B cell (primary cell): ENCODE measurements at regions not wholly inside any gene's neighbourhood (a gene's known extent, or its start where the extent isn't known, plus 50 kb on each side); places are given as distances from the start of the nearest gene placed in this dataset.

Experiments used
- ATAC-seq: fragments of 200-7000 bp; cut with Tn5 transposase; one replicate; pipeline ENCODE4 v1.10.0; 2021; ENCODE audit warnings: low read depth, mild to moderate bottlenecking, moderate number of reproducible peaks, moderate library complexity
- CTCF ChIA-PET: fragments of 350-600 bp; sonication (Branson Sonifier 250); formaldehyde crosslinking; loops from one replicate; lab custom pipeline; 2021; ENCODE audit warnings: antibody characterized with exemption, inconsistent platforms; lab: Charles Lee
- POLR2A ChIA-PET: fragments of 350-600 bp; sonication (Branson Sonifier 250); formaldehyde crosslinking; loops from one replicate; lab custom pipeline; 2021; ENCODE audit warnings: antibody characterized with exemption; lab: Charles Lee
- DNase-seq: peaks from one replicate; pipeline ENCODE4 v3.0.0; 2013
- H2AFZ ChIP-seq: 2 replicates; pipeline ENCODE4 v1.6.1; 2012; ENCODE audit warnings: mild to moderate bottlenecking, low read depth, low read length; ENCODE audit not compliant: insufficient read depth, poor library complexity, severe bottlenecking
- H3K27ac ChIP-seq, 2 donors: 1 replicate in 1 of 2; 2 replicates in 1 of 2; pipeline ENCODE4 v1.5.1; 2012 to 2013; ENCODE audit warnings: low read length in 2 of 2, mild to moderate bottlenecking in 2 of 2, moderate library complexity in 1 of 2
- H3K27me3 ChIP-seq, 4 experiments: fragments of 200-600 bp in 1 of 4; sonication (generic) in 1 of 4; replicated peaks in 1 of 4; 1 replicate in 2 of 4; 2 replicates in 2 of 4; pipeline versions ENCODE4 v1.6.1 to v1.7.0; 2013 to 2016; ENCODE audit warnings: low read length in 3 of 4, mild to moderate bottlenecking in 2 of 4, mixed read lengths in 1 of 4, moderate library complexity in 1 of 4; ENCODE audit not compliant: insufficient read depth in 4 of 4, control insufficient read depth in 3 of 4; ENCODE audit errors: control extremely low read depth in 1 of 4
- H3K36me3 ChIP-seq, 2 experiments: replicated peaks in 1 of 2; 1 replicate in 1 of 2; 2 replicates in 1 of 2; pipeline versions ENCODE4 v1.6.1 to v1.7.1; 2013; ENCODE audit warnings: low read length in 1 of 2; ENCODE audit not compliant: insufficient read depth in 2 of 2, control insufficient read depth in 1 of 2; ENCODE audit errors: control extremely low read depth in 1 of 2, extremely low read depth in 1 of 2
- H3K4me1 ChIP-seq, 2 donors: fragments of 200-600 bp in 1 of 2; sonication (generic) in 1 of 2; 1 replicate in 1 of 2; 2 replicates in 1 of 2; pipeline versions ENCODE4 v1.5.1 to v1.6.1; 2013 to 2017; ENCODE audit warnings: low read length in 2 of 2; ENCODE audit not compliant: control insufficient read depth in 2 of 2, insufficient read depth in 2 of 2
- H3K4me2 ChIP-seq: replicated peaks from 2 replicates; pipeline ENCODE3; 2012; ENCODE audit warnings: mild to moderate bottlenecking, low read depth, low read length; ENCODE audit not compliant: poor library complexity, severe bottlenecking
- H3K4me3 ChIP-seq, 5 experiments: fragments of 200-600 bp in 1 of 5; sonication (generic) in 1 of 5; 1 replicate in 3 of 5; 2 replicates in 2 of 5; pipeline versions ENCODE4 v1.5.1 to v1.7.0; 2011 to 2016; ENCODE audit warnings: low read length in 4 of 5, mild to moderate bottlenecking in 4 of 5, low read depth in 2 of 5, control low read depth in 1 of 5, moderate library complexity in 1 of 5; ENCODE audit not compliant: insufficient read depth in 1 of 5; ENCODE audit errors: control extremely low read depth in 1 of 5, extremely low read depth in 1 of 5
- H3K79me2 ChIP-seq: fragments of 200-600 bp; sonication (generic); one replicate; pipeline ENCODE4 v1.6.0; 2016; ENCODE audit warnings: low read length; ENCODE audit not compliant: control insufficient read depth, insufficient read depth
- H3K9ac ChIP-seq: fragments of 200-600 bp; sonication (generic); 2 replicates; pipeline ENCODE4 v1.6.1; 2017; ENCODE audit warnings: mild to moderate bottlenecking, low read length, moderate library complexity
- H3K9me3 ChIP-seq, 3 donors: one replicate each; pipeline versions ENCODE4 v1.6.1 to v1.7.1; 2013; ENCODE audit warnings: low read length in 2 of 3; ENCODE audit not compliant: control insufficient read depth in 2 of 3, insufficient read depth in 1 of 3; ENCODE audit errors: control extremely low read depth in 1 of 3
- H4K20me1 ChIP-seq: 2 replicates; pipeline ENCODE4 v1.6.0; 2012; ENCODE audit warnings: mild to moderate bottlenecking, low read length; ENCODE audit not compliant: insufficient read depth, control insufficient read depth, poor library complexity, severe bottlenecking
- H3K27ac Mint-ChIP-seq: one replicate; pipeline ENCODE4 v1.8.0; 2021; ENCODE audit warnings: mixed read lengths
- H3K27me3 Mint-ChIP-seq: one replicate; pipeline ENCODE4 v1.8.0; 2021; ENCODE audit warnings: mixed read lengths
- H3K4me1 Mint-ChIP-seq: one replicate; pipeline ENCODE4 v1.8.0; 2021; ENCODE audit warnings: mixed read lengths
- H3K4me3 Mint-ChIP-seq: one replicate; pipeline ENCODE4 v1.8.0; 2021; ENCODE audit warnings: mixed read lengths
- H3K9me3 Mint-ChIP-seq: one replicate; pipeline ENCODE4 v1.8.0; 2022; ENCODE audit warnings: mixed read lengths; ENCODE audit not compliant: insufficient read depth
- EZH2 ChIP-seq: IDR thresholded peaks from 2 replicates; pipeline ENCODE4 v1.6.1; 2012; ENCODE audit warnings: borderline replicate concordance, low read depth, mild to moderate bottlenecking, moderate library complexity, low read length; ENCODE audit not compliant: insufficient read depth, poor library complexity, severe bottlenecking
- WGBS: methylation state at CpG from one replicate; pipeline ENCODE4 v1.1.5; 2013; ENCODE audit warnings: missing lambda C conversion rate; ENCODE audit not compliant: insufficient coverage; 5-methylcytosine and 5-hydroxymethylcytosine counted together
- intact Hi-C: fragments of 100-400 bp; cut with micrococcal nuclease; formaldehyde crosslinking; loops from one replicate; pipeline ENCODE4 v1.10.0; 2022
- TF ChIP-seq, protein P1 (sequence below): fragments of 200-600 bp; IDR thresholded peaks from one replicate; pipeline ENCODE4 v1.8.0; 2022; ENCODE audit warnings: antibody characterized with exemption, mild to moderate bottlenecking

DNA sequence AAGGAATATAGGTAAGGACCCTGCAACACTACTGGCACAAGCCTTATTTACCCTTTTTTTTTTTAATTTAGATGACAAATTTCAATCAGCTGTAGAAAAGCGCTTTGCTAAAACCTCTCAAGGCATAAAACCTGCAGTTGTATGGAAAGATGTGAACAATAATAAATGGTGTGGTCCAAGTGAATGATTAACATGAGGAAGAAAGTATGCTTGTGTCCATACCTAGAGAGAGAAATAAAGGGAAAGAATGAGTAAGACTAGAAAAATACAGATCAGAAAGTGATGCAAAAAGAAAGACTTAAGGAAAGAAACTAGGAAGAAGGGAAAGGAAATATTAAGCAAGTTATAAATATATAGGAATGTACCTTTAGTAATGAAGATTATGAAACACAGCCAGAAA lies 119.2 kb upstream of the SCN7A start:
- Mint-ChIP-seq H3K4me1 (peaks cover 14% of the 10 kb centered on the region), H3K4me3 (no peak overlapping the region), H3K27ac (no peak overlapping the region), H3K9me3 (no peaks in the 10 kb centered on the region), H3K27me3 (no peaks in the 10 kb centered on the region)
- DNase-seq = no peak
- no peak overlapping the region for H2AFZ ChIP-seq
- no peaks in the 10 kb centered on the region for H3K36me3 ChIP-seq
- no peaks in the 10 kb centered on the region for H3K4me1 ChIP-seq
- no CpG with 5 or more reads among the region's 1 CpG for whole genome bisulfite sequencing
- POLR2A ChIA-PET = no interaction called here
- CTCF ChIA-PET = interaction anchor here (0.9 kb wide), 1 partner anchor 658 kb away, joined by 3 read pairs; no protein-coding TSS in a partner anchor
- no peak overlapping the region for H3K27ac ChIP-seq
- TF ChIP-seq EZH2 = no peak
- TF ChIP-seq, protein P1, sequence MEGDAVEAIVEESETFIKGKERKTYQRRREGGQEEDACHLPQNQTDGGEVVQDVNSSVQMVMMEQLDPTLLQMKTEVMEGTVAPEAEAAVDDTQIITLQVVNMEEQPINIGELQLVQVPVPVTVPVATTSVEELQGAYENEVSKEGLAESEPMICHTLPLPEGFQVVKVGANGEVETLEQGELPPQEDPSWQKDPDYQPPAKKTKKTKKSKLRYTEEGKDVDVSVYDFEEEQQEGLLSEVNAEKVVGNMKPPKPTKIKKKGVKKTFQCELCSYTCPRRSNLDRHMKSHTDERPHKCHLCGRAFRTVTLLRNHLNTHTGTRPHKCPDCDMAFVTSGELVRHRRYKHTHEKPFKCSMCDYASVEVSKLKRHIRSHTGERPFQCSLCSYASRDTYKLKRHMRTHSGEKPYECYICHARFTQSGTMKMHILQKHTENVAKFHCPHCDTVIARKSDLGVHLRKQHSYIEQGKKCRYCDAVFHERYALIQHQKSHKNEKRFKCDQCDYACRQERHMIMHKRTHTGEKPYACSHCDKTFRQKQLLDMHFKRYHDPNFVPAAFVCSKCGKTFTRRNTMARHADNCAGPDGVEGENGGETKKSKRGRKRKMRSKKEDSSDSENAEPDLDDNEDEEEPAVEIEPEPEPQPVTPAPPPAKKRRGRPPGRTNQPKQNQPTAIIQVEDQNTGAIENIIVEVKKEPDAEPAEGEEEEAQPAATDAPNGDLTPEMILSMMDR = no peak
- H4K20me1 ChIP-seq = no peaks in the 10 kb centered on the region
- intact Hi-C loops = no loop called here
- H3K27me3 ChIP-seq = no peaks in the 10 kb centered on the region
- no peak overlapping the region for H3K4me3 ChIP-seq
- no peak overlapping the region for H3K9ac ChIP-seq
- H3K9me3 ChIP-seq = peaks cover 0 to 9% (median 0%) of the 10 kb centered on the region in 3 donors
- no peak overlapping the region for H3K4me2 ChIP-seq
- no peak for ATAC-seq
- no peaks in the 10 kb centered on the region for H3K79me2 ChIP-seq

DNA sequence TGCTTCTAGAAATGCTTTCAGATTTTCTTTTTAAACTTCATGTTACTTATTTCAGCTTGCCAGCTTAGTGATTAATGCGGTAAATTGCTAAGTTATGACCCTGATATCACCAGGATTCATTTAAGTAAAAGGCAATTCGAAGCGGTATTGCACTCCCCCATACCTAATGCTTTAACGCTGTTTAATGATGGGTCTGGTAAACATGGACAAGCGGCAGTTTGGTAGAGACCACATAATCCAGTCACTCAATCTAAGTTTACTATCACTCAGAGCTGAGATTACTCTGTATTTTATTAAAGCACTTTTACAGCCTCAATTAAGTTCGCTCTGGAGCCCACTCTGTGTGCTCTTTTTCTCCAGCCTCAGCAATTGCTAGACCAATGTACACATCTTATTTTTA lies 118.2 kb upstream of the SCN7A start:
- no peaks in the 10 kb centered on the region for H3K9me3 Mint-ChIP-seq
- 93% methylated on average over 3 of the region's 6 CpGs for WGBS
- Histone ChIP-seq H3K27me3 (no peaks in the 10 kb centered on the region), H3K4me2 (no peak overlapping the region), H3K36me3 (no peaks in the 10 kb centered on the region), H2AFZ (no peak overlapping the region), H3K9ac (no peak overlapping the region), H3K27ac (no peak overlapping the region), H3K79me2 (no peaks in the 10 kb centered on the region), H4K20me1 (no peaks in the 10 kb centered on the region), H3K4me1 (no peaks in the 10 kb centered on the region), H3K4me3 (no peak overlapping the region), H3K9me3 (peaks cover 0 to 4% (median 0%) of the 10 kb centered on the region in 3 donors)
- peaks cover 14% of the 10 kb centered on the region for H3K4me1 Mint-ChIP-seq
- no peak for TF ChIP-seq EZH2
- TF ChIP-seq, protein P1 = no peak
- H3K4me3 Mint-ChIP-seq = no peak overlapping the region
- intact Hi-C loops = no loop called here
- ATAC-seq (no peak), DNase-seq (no peak)
- POLR2A ChIA-PET = no interaction called here
- no peaks in the 10 kb centered on the region for H3K27me3 Mint-ChIP-seq
- H3K27ac Mint-ChIP-seq = no peak overlapping the region
- CTCF ChIA-PET = no interaction called here
